ENCODE measurements at regions not wholly inside any gene's neighbourhood (a gene's known extent, or its start where the extent isn't known, plus 50 kb on each side); places are given as distances from the start of the nearest gene placed in this dataset.

DNA sequence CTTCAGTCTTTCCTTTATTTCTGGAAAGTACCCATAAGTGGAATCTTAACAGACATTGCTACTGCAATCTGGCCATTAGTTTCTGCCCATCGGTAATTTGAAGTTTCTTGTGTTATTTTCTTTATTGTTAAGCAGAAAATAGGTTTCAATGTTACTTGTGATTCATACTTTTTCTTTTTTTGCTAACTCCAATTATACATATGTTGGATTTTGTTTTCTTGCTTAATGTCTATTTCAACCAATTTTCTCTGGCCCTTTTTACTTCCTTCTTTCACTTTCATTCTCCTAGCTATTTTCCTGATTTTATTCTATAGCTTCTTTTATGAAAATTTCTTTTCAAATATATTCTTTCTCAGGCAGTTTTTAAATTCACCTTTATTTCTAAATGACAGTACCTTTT lies 457.4 kb downstream of the TCERG1L start:
- TF ChIP-seq, protein P1, sequence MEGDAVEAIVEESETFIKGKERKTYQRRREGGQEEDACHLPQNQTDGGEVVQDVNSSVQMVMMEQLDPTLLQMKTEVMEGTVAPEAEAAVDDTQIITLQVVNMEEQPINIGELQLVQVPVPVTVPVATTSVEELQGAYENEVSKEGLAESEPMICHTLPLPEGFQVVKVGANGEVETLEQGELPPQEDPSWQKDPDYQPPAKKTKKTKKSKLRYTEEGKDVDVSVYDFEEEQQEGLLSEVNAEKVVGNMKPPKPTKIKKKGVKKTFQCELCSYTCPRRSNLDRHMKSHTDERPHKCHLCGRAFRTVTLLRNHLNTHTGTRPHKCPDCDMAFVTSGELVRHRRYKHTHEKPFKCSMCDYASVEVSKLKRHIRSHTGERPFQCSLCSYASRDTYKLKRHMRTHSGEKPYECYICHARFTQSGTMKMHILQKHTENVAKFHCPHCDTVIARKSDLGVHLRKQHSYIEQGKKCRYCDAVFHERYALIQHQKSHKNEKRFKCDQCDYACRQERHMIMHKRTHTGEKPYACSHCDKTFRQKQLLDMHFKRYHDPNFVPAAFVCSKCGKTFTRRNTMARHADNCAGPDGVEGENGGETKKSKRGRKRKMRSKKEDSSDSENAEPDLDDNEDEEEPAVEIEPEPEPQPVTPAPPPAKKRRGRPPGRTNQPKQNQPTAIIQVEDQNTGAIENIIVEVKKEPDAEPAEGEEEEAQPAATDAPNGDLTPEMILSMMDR (conservative IDR thresholded peaks at IDR 0.05; ENCODE audit: low read length), result no peak
- no peak for TF ChIP-seq EZH2phosphoT487 (IDR thresholded peaks at IDR 0.05; ENCODE audit: borderline replicate concordance)
